ENCODE measurements at regions not wholly inside any gene's neighbourhood (a gene's known extent, or its start where the extent isn't known, plus 50 kb on each side); places are given as distances from the start of the nearest gene placed in this dataset.

GRCh38 chr10:124156524-124157260 is 63.3 kb upstream of the CHST15 start:
- H3K27ac ChIP-seq (ENCODE audit: low read depth), result no peak overlapping the region

GRCh38 chr10:124155781-124156435 is 62.5 kb upstream of the CHST15 start:
- Histone ChIP-seq H4K20me1 (replicated peaks; ENCODE audit: insufficient read depth) (no peaks in the 10 kb centered on the region), H3K27ac (ENCODE audit: low read depth) (no peak overlapping the region), H3F3A (replicated peaks; ENCODE audit: low read depth) (no peaks in the 10 kb centered on the region), H3K4me2 (no peak overlapping the region), H3K4me3 (no peak overlapping the region), H3K9me2 (ENCODE audit: insufficient read depth) (no peaks in the 10 kb centered on the region), H3K4me1 (ENCODE audit: insufficient read depth) (peaks cover 18% of the 10 kb centered on the region), H2AFZ (0 out of 2 replicates have a peak overlapping the region, but pooled peaks have one; percentile 85), H3K27me3 (ENCODE audit: insufficient read depth) (no peaks in the 10 kb centered on the region), H3K79me2 (replicated peaks; ENCODE audit: insufficient read depth) (no peaks in the 10 kb centered on the region), H3K36me3 (ENCODE audit: insufficient read depth) (no peaks in the 10 kb centered on the region)
- Mint-ChIP-seq H3K4me3 (no peak overlapping the region), H3K27ac (no peak overlapping the region), H3K27me3 (ENCODE audit: insufficient read depth, low read depth, poor library complexity) (peaks cover 4% of the 10 kb centered on the region), H3K9me3 (peaks cover 16% of the 10 kb centered on the region), H3K4me1 (peaks cover 21% of the 10 kb centered on the region), H3K36me3 (ENCODE audit: low read depth) (peaks cover 12% of the 10 kb centered on the region)
- ATAC-seq, result no peak
- no peak for DNase-seq (ENCODE audit: low spot score)
- TF ChIP-seq POLR2AphosphoS5 (IDR thresholded peaks at IDR 0.05; ENCODE audit: low read depth) (no peak), CTCF (conservative IDR thresholded peaks at IDR 0.05; ENCODE audit: low read depth in 2 of 2) (no peak), ZNF114 (CRISPR knock-in tag; IDR thresholded peaks at IDR 0.05) (no peak), STAT1 (IDR thresholded peaks at IDR 0.05; ENCODE audit: unreplicated experiment) (no peak), REST (IDR thresholded peaks at IDR 0.05; ENCODE audit: unreplicated experiment) (no peak), JUNB (IDR thresholded peaks at IDR 0.05; ENCODE audit: unreplicated experiment) (no peak)

More at GRCh38 chr10:124156524-124157260, 63.3 kb upstream of the CHST15 start:
- H3F3A ChIP-seq (replicated peaks; ENCODE audit: low read depth), result no peaks in the 10 kb centered on the region
- Mint-ChIP-seq H3K4me3 (no peak overlapping the region), H3K4me1 (peaks cover 18% of the 10 kb centered on the region), H3K27me3 (ENCODE audit: insufficient read depth, low read depth, poor library complexity) (peaks cover 4% of the 10 kb centered on the region), H3K36me3 (ENCODE audit: low read depth) (peaks cover 12% of the 10 kb centered on the region), H3K27ac (no peak overlapping the region), H3K9me3 (peaks cover 16% of the 10 kb centered on the region)
- H3K4me3 ChIP-seq, result no peak overlapping the region
- H3K79me2 ChIP-seq (replicated peaks; ENCODE audit: insufficient read depth), result no peaks in the 10 kb centered on the region
- H3K4me1 ChIP-seq (ENCODE audit: insufficient read depth), result peaks cover 18% of the 10 kb centered on the region
- no peaks in the 10 kb centered on the region for H3K9me2 ChIP-seq (ENCODE audit: insufficient read depth)
- H4K20me1 ChIP-seq (replicated peaks; ENCODE audit: insufficient read depth), result no peaks in the 10 kb centered on the region
- peak; percentile 28 for DNase-seq (ENCODE audit: low spot score)
- peak; percentile 43 for ATAC-seq
- no peaks in the 10 kb centered on the region for H3K36me3 ChIP-seq (ENCODE audit: insufficient read depth)
- TF ChIP-seq POLR2AphosphoS5 (IDR thresholded peaks at IDR 0.05; ENCODE audit: low read depth) (no peak), CTCF (conservative IDR thresholded peaks at IDR 0.05; ENCODE audit: low read depth in 2 of 2) (peak; percentile 23 to 65; a peak in 3 of 4 replicates), STAT1 (IDR thresholded peaks at IDR 0.05; ENCODE audit: unreplicated experiment) (no peak)
- no peak overlapping the region for H3K4me2 ChIP-seq
- no peaks in the 10 kb centered on the region for H3K27me3 ChIP-seq (ENCODE audit: insufficient read depth)
- H2AFZ ChIP-seq, result 0 out of 2 replicates have a peak overlapping the region, but pooled peaks have one; percentile 85
